ENCODE measurements at regions not wholly inside any gene's neighbourhood (a gene's known extent, or its start where the extent isn't known, plus 50 kb on each side); places are given as distances from the start of the nearest gene placed in this dataset.

GRCh38 chr9:115261656-115262081, 143.7 kb upstream of the TNC start:
- DNase-seq, result no peak

- no peak for DNase-seq
Observed at GRCh38 chr9:115262477-115262876, 144.5 kb upstream of the TNC start.

GRCh38 chr9:115262952-115263351, 145.0 kb upstream of the TNC start:
- no peak for DNase-seq

- DNase-seq, result no peak
Observed at GRCh38 chr9:115263371-115264075, 145.6 kb upstream of the TNC start.

GRCh38 chr9:115264313-115264712, 146.4 kb upstream of the TNC start:
- DNase-seq, result no peak

DNA sequence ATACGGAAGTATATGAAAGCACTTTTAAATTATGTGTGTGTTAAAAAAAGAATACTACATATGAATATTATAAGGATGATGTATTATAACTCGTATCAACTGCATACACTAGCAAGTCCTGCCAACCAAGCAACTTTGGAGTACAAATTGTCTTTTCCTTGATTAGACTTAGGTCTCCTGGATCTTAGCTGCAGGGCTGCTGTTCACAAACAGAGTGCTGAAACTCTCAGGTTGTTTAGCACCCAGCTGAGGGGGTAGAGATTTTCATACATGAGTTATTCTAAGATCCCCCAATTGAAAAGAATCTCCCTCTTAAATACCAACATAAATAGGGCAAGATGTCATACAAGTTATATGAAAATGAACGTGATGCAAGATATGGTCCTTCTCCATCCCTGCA, 149.8 kb upstream of the TNC start:
- DNase-seq, result no peak

GRCh38 chr9:115275753-115276152, 157.8 kb upstream of the TNC start:
- no peak for DNase-seq

GRCh38 chr9:115276621-115277020, 158.7 kb upstream of the TNC start:
- DNase-seq, result no peak

DNA sequence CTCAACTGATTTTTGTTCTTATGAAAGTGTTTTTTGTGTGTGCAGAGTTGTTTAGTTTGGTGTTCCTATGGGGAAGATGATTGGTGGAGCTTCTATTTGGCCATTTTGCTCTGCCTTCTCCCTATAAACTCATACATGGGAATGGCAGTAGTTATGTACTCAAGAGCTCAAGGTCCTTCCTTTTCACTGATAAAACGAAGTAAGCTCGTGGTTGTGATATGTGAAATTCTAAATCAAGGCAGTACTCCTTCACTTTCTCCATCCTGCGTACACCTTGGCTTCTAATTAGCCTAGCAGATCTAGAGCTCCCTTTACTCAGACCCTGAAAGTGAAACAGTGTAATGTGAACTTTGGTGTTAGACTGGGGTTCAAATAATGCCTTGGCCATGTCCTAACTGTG, 159.3 kb upstream of the TNC start:
- DNase-seq, result no peak

DNA sequence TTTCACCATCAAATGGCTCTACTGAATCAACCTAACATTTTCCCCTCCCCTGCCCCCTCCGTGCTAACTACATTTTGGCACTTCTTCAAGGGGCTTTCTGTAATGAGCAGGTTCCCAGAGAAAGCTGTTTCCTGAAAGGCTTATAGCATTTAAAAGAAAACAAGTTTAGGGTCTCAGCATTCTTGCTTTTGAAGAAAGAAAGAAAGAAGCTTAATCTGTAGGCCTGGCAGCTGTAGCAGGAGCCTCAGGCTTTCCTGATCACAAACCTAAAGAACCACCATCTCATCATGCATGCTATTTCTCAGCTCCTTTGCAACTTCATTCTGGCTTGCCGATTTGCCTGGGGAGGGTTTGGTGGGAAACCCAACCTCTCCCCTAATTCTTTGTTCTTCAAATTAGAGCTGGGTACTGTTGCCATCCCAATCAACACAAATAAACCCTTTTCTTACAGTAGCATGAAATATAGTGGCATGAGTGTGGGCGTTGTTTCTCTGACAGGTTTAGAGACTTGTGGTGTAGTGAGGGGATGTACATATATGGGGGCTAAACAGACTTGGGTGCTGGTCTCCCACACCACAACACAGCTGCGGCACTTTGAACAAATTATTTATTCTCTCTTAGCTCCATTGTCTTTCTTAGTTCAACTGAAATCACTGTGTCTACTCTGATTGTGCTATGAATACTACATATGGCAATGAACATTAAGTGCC, 160.5 kb upstream of the TNC start:
- no peak for DNase-seq

GRCh38 chr9:115283395-115283794, 165.4 kb upstream of the TNC start:
- DNase-seq, result no peak

DNA sequence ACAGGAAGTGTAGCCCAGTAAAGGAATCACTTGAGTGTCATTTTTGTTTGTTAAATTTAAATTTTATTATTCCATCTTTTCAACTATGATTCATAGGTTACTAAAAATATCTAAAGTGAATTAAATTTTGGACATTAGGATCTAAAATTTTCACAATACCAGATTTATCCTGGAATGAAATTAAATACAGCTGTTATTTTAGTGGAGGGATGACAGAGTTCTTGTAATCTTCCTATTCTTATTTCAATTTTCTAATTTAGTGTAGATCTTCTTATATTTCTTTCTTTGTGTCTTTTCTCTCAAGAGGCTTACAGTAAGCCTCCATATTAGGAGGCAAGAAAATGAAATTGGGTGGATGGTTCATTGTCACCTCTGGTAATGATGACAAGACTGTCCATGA, 167.9 kb upstream of the TNC start:
- DNase-seq, result no peak

GRCh38 chr9:115286411-115286810, 168.5 kb upstream of the TNC start:
- no peak for DNase-seq

GRCh38 chr9:115289757-115290208, 171.8 kb upstream of the TNC start:
- DNase-seq, result no peak

DNA sequence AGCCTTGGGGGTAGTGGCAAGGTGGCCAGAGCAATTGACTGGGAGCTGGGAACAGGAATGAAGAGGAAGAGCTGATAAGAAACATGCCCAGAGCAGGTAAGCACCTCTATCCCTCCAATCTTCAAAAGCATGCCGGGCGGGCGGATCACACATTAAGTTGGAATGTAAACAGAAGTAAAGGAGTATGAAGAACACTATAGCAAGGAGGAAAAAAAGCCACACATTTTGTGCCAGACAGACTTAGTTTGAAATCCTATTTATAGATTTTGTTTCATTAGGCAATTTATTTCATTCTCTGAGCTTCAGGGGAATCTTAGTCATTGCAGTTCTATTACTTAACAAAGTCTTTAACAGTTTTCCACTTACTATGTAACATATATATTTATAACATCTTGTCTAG, 173.9 kb upstream of the TNC start:
- DNase-seq, result no peak

- no peak for DNase-seq
Observed at GRCh38 chr9:115292584-115293279, 174.8 kb upstream of the TNC start.

- DNase-seq, result no peak
Observed at GRCh38 chr9:115295734-115296133, 177.8 kb upstream of the TNC start.

DNA sequence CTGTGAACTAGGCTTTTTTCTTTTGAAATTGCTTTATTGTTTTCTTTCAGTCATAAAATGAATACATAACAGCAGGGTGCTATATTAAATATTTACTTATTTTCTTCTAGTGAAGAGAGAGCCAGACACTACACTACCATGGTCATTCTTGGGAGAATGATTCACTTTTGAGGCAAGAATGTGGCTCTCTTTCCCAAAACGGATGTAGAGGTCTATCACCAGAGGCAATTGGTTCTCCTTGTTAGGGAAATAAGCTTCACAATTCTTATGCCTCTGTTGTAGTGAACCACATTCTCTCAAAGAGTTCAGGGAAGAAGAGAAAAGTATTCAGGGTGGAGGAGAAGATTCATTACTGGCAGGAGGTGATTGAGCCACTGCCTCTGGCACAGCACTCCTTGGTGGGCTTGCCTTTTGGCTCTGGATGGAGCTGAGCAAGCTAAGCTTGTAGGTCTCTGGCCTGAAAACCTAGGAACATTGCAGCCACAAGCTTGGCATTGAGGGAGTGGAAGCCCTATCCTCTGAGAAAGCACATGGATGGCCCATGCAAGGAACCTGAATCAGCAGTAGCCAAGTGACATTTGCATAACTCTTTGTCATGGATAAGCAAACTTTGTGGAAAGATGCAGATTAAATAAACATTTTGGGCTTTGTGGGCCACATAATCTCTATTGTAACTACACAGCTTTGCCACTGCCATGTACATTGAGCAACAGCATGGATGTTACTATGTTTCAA, 179.0 kb upstream of the TNC start:
- DNase-seq, result no peak

- DNase-seq, result no peak
Observed at GRCh38 chr9:115300116-115300515, 182.2 kb upstream of the TNC start.

DNA sequence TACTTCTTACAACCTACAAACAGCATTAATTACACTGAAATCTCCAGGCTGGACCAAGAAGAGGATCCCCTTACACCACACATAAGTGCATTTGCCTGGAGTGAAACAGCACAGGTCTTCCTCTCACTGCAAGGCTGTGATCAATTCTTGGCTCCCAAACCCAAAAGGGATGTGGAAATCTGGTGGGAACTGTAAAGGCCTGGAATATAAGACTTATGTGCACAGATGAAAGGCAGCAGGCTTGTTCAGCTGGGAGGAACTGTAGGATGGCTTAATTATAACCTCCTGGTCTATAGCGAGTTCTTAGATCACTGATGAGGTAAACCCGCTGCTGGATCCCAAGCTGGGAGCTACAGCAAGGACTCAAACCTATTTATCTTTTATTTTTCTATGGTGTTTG, 182.9 kb upstream of the TNC start:
- no peak for DNase-seq

GRCh38 chr9:115301581-115301980, 183.6 kb upstream of the TNC start:
- DNase-seq, result no peak

GRCh38 chr9:115305543-115305942, 187.6 kb upstream of the TNC start:
- no peak for DNase-seq

- no peak for DNase-seq
Observed at GRCh38 chr9:115306865-115307264, 188.9 kb upstream of the TNC start.

Data from occipital lobe (tissue), 1 donor.